Upper lobe of left lung (tissue), 4 donors: ENCODE measurements at regions not wholly inside any gene's neighbourhood (a gene's known extent, or its start where the extent isn't known, plus 50 kb on each side); places are given as distances from the start of the nearest gene placed in this dataset.
"Not testable (repeated sequence)": the region's sequence is repeated elsewhere in the genome, so short reads cannot be mapped to it uniquely, and the experiment has no call there.

ENCODE experiments used
- POLR2AphosphoS5 ChIP-seq, 2 donors: sonication (generic); formaldehyde crosslinking; IDR thresholded peaks; one replicate each; pipeline ENCODE4 v1.5.1; 2017; ENCODE audit warnings: antibody characterized with exemption in 2 of 2
- TF ChIP-seq, protein P1 (sequence below), 6 experiments: fragments of 450-650 bp in 4 of 6; fragments of 200-600 bp in 2 of 6; sonication (generic) in 2 of 6; IDR thresholded peaks; one replicate each; pipeline ENCODE4 v1.5.1; 2016 to 2019; ENCODE audit warnings: antibody characterized with exemption in 6 of 6

DNA sequence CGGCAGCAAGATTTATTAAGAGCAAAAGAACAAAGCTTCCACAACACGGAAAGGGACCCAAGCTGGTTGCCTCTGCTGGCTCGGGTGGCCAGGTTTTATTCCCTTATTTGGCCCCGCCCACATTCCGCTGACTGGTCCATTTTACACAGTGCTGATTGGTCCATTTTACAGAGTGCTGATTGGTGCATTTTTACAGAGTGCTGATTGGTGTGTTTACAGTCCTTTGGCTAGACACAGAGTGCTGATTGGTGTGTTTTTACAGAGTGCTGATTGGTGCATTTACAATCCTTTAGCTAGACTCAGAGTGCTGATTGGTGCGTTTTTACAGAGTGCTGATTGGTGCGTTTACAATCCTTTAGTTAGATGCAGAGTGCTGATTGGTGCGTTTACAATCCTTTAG is 358.4 kb upstream of the PDE3A start:
- TF ChIP-seq, protein P1, sequence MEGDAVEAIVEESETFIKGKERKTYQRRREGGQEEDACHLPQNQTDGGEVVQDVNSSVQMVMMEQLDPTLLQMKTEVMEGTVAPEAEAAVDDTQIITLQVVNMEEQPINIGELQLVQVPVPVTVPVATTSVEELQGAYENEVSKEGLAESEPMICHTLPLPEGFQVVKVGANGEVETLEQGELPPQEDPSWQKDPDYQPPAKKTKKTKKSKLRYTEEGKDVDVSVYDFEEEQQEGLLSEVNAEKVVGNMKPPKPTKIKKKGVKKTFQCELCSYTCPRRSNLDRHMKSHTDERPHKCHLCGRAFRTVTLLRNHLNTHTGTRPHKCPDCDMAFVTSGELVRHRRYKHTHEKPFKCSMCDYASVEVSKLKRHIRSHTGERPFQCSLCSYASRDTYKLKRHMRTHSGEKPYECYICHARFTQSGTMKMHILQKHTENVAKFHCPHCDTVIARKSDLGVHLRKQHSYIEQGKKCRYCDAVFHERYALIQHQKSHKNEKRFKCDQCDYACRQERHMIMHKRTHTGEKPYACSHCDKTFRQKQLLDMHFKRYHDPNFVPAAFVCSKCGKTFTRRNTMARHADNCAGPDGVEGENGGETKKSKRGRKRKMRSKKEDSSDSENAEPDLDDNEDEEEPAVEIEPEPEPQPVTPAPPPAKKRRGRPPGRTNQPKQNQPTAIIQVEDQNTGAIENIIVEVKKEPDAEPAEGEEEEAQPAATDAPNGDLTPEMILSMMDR (IDR thresholded peaks at IDR 0.05), result not testable (repeated sequence)
- TF ChIP-seq POLR2AphosphoS5 (IDR thresholded peaks at IDR 0.05), result not testable (repeated sequence)
